ENCODE measurements at regions not wholly inside any gene's neighbourhood (a gene's known extent, or its start where the extent isn't known, plus 50 kb on each side); places are given as distances from the start of the nearest gene placed in this dataset.

- in situ Hi-C loops (cut with MboI) (no loop called here), intact Hi-C loops (cut with micrococcal nuclease) (no loop called here)
- 0% methylated on average over 5 of the region's 5 CpGs for WGBS (ENCODE audit: insufficient coverage, low coverage, missing lambda C conversion rate)
- H3K27ac ChIP-seq (ENCODE audit: extremely low read depth, low read depth, low read length): no peak overlapping the region
- H3K36me3 ChIP-seq (ENCODE audit: control insufficient read depth, insufficient read depth, low read length): no peaks in the 10 kb centered on the region
- FAIRE-seq: no peak
- BruUV-seq (replicated peaks): no TSS peak
- H3K79me2 ChIP-seq (ENCODE audit: control insufficient read depth, insufficient read depth, low read length): no peaks in the 10 kb centered on the region
- H3K4me1 ChIP-seq (replicated peaks in 1 of 2; ENCODE audit: control insufficient read depth in 2 of 2, insufficient read depth in 2 of 2, low read length in 2 of 2): no peaks in the 10 kb centered on the region
- TF ChIP-seq ZNF695 (CRISPR knock-in tag; IDR thresholded peaks at IDR 0.05) (no peak), HMGN3 (IDR thresholded peaks at IDR 0.05; ENCODE audit: borderline replicate concordance, extremely low read depth, insufficient read length, low read depth, low read length) (no peak), RBM14 (IDR thresholded peaks at IDR 0.05; ENCODE audit: borderline replicate concordance, insufficient read depth, low read depth, low read length) (no peak), ZNF384 (IDR thresholded peaks at IDR 0.05; ENCODE audit: low read depth, low read length) (no peak), MXI1 (IDR thresholded peaks at IDR 0.05; ENCODE audit: low read depth, low read length) (no peak), HDAC8 (tag; IDR thresholded peaks at IDR 0.05) (no peak), NEUROD1 (IDR thresholded peaks at IDR 0.05; ENCODE audit: borderline replicate concordance, low read depth, low read length, partially characterized antibody) (no peak), MTA2 (IDR thresholded peaks at IDR 0.05; ENCODE audit: low read depth) (no peak), ZNF830 (CRISPR knock-in tag; IDR thresholded peaks at IDR 0.05) (no peak), CBFA2T3 (IDR thresholded peaks at IDR 0.05) (no peak), BRCA1 (IDR thresholded peaks at IDR 0.05) (no peak), BRCA1 (CRISPR knock-in tag; IDR thresholded peaks at IDR 0.05) (no peak), ZNF785 (CRISPR knock-in tag; IDR thresholded peaks at IDR 0.05) (no peak)
- TF ChIP-seq, protein P1, sequence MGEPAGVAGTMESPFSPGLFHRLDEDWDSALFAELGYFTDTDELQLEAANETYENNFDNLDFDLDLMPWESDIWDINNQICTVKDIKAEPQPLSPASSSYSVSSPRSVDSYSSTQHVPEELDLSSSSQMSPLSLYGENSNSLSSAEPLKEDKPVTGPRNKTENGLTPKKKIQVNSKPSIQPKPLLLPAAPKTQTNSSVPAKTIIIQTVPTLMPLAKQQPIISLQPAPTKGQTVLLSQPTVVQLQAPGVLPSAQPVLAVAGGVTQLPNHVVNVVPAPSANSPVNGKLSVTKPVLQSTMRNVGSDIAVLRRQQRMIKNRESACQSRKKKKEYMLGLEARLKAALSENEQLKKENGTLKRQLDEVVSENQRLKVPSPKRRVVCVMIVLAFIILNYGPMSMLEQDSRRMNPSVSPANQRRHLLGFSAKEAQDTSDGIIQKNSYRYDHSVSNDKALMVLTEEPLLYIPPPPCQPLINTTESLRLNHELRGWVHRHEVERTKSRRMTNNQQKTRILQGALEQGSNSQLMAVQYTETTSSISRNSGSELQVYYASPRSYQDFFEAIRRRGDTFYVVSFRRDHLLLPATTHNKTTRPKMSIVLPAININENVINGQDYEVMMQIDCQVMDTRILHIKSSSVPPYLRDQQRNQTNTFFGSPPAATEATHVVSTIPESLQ (CRISPR knock-in tag; IDR thresholded peaks at IDR 0.05): no peak
- TF ChIP-seq, protein P2, sequence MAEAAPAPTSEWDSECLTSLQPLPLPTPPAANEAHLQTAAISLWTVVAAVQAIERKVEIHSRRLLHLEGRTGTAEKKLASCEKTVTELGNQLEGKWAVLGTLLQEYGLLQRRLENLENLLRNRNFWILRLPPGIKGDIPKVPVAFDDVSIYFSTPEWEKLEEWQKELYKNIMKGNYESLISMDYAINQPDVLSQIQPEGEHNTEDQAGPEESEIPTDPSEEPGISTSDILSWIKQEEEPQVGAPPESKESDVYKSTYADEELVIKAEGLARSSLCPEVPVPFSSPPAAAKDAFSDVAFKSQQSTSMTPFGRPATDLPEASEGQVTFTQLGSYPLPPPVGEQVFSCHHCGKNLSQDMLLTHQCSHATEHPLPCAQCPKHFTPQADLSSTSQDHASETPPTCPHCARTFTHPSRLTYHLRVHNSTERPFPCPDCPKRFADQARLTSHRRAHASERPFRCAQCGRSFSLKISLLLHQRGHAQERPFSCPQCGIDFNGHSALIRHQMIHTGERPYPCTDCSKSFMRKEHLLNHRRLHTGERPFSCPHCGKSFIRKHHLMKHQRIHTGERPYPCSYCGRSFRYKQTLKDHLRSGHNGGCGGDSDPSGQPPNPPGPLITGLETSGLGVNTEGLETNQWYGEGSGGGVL (CRISPR knock-in tag; IDR thresholded peaks at IDR 0.05): no peak
- no peak overlapping the region for H3K9ac ChIP-seq (ENCODE audit: insufficient read depth in 1 of 2, low read depth in 2 of 2, low read length in 2 of 2)
- H3K9me1 ChIP-seq (ENCODE audit: control insufficient read depth, insufficient read depth, low read length): no peaks in the 10 kb centered on the region
- H4K20me1 ChIP-seq (replicated peaks; ENCODE audit: control insufficient read depth, insufficient read depth, low read length): no peaks in the 10 kb centered on the region
- no peak overlapping the region for H3K4me2 ChIP-seq (ENCODE audit: insufficient read depth, low read length)
- H3K27me3 ChIP-seq (ENCODE audit: control insufficient read depth in 2 of 2, insufficient read depth in 2 of 2, low read length in 2 of 2): no peaks in the 10 kb centered on the region
- no peak for DNase-seq (ENCODE audit: extremely low read depth in 1 of 4, low spot score in 3 of 4)
- no peaks in the 10 kb centered on the region for H3K9me3 ChIP-seq (replicated peaks; ENCODE audit: control insufficient read depth, insufficient read depth, low read depth, low read length)
- H3K4me3 ChIP-seq: no peak overlapping the region
- no peak for ATAC-seq
- POLR2A ChIA-PET: interaction anchor here (0.6 kb wide), 1 partner anchor 47 kb away, joined by 3 read pairs; no protein-coding TSS in a partner anchor
- no peak overlapping the region for H2AFZ ChIP-seq (ENCODE audit: low read depth, low read length)
- CTCF ChIA-PET (ENCODE audit: low intra/inter-chr PET ratio): no interaction called here
These were observed 223.5 kb upstream of the NTM start for GRCh38 chr11:131146827-131147490.

Data from K562 (cell line).